NCI-H1092 (cell line): ENCODE measurements at regions not wholly inside any gene's neighbourhood (a gene's known extent, or its start where the extent isn't known, plus 50 kb on each side); places are given as distances from the start of the nearest gene placed in this dataset.
"Not testable (repeated sequence)": the region's sequence is repeated elsewhere in the genome, so short reads cannot be mapped to it uniquely, and the experiment has no call there.

ENCODE experiments used
- DNase-seq: peaks from one replicate; lab custom pipeline; 2025; lab: John Stamatoyannopoulos, UW

DNA sequence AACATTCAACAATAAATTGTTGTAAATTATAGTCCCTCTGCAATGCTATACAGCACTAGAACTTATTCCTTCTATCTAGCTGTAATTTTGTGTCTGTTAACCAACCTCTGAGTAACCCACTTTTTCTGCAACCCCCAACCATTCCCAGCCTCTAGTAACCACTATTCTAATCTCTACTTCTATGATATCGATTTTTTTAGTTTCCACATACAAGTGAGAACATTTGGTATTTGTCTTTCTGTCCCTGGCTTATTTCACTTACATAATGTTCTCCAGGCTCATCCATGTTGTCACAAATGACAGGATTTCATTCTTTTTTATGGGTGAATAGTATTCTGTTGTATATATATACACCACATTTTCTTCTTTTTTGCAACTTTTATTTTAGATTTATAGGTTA, 147.6 kb downstream of the MAIP1 start:
- no peak for DNase-seq

DNA sequence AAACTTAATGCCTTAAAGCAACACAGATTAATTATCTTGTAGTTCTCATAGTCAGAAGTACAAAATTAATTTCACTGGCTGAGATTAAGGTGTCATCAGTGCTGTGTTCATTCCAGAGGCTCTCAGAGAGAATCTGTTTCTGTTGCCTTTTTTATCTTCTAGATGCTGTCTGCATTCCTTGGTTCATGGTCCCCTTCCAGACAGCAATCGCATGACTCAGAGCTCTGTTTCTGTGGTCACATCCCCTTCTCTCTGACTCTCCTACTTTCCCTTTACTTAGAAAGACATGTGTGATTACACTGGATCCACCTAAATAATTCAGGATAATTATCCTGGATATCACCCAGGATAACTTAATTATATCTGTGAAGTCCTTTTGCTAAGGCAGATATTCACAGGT, 148.6 kb downstream of the MAIP1 start:
- DNase-seq, result no peak

DNA sequence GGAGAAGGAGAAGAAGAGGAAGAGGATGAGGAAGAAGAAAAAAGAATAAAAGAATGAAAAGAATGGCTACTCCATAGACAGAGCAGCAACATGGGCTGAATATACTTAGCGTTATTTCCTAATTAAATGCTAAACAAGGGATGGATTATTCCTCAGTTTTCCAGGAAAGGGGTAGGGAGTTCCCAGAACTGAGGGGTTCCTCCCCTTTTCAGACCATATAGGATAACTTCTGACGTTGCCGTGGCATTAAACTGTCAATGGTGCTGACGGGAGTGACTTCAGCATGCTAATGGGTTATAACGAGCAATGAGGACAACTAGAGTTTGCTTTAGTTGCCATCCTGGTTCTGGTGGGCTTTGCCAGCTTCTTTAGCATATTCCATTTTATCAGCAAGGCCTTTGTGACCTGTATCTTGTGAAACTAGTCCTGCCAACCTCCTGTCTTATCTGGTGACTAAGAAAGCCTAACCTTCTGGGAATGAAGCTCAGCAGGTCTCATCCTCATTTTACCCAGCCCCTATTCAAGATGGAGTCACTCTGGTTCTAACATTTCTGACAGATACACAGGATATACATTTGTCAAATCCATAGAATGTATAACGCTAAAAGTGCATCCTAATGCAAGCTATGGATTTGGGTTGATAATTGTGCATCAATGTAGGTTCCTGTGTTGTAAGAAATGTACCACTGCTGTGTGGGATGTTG, 152.3 kb downstream of the MAIP1 start:
- DNase-seq, result no peak

DNA sequence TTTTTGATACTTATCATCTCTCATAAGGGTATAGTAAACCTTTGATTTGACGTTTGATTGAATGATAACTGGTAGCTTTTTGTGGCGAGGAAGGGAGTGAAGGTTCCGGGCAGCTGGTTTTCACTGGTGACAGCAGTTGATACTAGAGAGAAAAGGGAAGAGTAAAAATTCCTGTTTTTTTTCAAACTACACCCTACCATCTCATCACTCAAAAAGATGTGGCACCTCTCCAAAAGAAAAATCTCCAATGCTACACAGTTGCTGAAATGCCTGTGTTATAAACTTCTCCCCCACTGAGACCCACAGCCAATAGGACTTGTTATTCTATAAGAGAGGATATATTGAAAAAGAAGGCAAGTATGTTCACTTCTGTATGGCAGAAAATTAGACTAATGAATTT, 154.0 kb downstream of the MAIP1 start:
- no peak for DNase-seq

DNA sequence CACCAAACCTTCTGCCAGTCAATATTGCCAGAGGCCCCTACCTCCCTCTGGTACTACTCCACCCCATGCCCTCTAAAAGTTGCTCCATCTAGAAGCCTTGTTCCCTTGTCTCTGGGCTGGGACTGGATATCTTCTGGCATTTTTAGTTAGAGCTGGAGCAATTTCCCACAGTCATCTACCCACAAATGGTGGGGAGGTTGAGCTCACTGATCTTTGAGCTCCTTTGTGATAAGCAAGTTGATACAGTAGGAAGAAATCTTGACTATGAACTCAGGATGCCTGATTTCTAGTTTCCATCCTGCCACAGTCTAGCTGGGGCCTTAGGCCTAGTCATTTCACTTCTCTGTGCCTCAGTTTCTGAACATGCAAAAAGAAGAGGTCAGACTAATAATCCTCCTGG, 155.0 kb downstream of the MAIP1 start:
- no peak for DNase-seq

DNA sequence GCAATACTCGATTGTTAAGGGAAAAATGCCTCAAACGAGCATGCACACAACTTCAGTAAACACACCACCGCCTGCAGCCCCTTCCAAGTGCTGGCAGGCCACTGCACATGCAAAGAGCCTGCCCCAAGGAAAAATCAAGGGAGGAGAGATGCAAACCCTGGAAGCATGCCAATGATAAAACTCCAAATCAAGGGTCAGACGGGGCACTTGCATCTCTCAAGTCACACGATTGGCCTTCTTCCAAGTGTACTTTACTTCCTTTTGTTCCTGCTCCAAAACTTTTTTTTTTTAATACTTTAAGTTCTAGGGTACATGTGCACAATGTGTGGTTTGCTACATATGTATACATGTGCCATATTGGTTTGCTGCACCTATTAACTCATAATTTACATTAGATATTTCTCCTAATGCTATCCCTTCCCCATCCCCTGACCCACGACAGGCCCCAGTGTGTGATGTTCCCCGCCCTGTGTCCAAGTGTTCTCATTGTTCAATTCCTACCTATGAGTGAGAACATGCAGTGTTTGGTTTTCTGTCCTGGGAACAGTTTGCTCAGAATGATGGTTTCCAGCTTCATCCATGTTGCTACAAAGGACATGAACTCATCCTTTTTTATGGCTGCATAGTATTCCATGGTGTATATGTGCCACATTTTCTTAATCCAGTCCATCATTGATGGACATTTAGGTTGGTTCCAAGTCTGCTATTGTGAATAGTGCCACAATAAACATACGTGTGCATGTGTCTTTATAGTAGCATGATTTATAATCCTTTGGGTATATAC, 157.8 kb downstream of the MAIP1 start:
- not testable (repeated sequence) for DNase-seq

DNA sequence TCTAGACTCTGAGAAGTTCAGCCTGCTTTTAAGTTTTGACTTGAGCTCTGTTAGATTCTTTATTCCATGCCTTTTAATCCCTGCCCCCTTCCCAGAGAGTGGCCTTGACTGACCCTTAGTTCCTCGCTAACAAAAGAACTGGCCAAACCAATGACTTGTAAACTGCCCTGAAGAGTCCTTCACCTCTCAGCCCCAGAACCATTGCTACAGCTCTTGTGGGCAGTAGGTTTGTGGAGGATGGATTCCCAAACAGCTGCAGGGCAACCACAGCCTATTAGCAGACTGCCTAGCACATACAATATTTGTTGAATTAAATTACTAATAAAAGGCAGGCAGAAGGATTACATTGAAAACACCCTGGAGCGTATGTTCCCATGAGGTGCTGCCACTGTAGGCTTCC, 163.9 kb downstream of the MAIP1 start:
- no peak for DNase-seq

DNA sequence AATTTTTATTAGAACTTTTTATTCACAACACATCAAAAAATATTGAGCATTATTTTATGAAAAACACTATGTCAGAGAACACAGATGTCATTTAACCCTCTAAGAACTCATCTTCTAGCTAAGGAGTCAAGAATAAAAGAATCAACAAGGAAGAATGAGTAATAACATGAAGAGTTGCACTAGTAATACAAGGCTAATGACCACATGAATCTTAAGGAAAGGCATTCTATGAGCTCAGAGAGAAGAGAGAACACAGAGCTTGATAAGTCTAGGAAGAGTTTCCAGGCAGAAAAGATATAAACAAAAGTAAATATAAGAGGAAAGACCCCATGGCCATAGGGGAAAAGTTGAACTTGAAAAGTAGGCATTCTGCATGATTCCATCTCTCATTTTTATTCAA, 166.5 kb downstream of the MAIP1 start:
- DNase-seq, result no peak

DNA sequence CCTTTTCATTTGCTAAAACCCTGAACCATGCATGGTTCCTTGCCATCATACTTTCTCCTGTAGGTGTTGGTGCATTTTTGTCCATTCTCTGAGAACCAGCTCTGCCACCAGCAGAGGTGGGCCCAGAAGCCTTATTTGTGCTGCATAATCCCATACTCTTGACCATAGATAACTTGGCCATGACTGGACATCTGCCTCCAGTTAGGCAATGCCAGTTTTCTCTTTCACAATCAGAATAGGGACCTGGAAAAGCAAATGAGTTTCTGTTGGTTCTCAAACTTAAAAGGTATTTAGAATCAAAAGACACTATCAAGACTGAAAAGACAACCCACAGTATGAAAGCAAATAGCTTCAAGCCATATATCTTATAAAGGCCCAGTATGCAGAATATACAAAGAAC, 167.3 kb downstream of the MAIP1 start:
- DNase-seq, result no peak

DNA sequence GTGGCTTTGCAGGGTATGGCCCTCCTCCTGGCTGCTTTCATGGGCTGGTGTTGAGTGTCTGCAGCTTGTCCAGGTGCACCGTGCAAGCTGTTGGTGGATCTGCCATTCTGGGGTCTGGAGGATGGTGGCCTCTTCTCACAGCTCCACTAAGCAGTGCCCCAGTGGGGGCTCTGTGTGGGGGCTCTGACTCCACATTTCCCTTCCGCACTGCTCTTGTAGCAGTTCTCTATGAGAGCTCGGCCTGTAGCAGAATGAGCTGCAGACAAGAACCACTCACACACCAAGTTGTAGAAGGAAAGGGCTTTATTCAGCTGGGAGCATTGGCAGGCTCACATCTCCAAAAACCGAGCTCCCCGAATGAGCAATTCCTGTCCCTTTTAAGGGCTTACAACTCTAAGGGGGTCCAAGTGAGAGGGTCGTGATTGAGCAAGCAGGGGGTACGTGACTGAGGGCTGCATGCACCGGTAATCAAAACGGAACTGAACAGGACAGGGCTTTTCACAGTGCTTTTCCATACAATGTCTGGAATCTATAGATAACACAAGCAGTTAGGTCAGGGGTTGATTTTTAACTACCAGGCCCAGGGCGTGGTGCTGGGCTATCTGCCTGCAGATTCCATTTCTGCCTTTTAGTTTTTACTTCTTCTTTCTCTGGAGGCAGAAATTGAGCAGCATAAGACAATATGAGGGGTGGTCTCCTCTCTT, 169.4 kb downstream of the MAIP1 start:
- DNase-seq, result not testable (repeated sequence)

DNA sequence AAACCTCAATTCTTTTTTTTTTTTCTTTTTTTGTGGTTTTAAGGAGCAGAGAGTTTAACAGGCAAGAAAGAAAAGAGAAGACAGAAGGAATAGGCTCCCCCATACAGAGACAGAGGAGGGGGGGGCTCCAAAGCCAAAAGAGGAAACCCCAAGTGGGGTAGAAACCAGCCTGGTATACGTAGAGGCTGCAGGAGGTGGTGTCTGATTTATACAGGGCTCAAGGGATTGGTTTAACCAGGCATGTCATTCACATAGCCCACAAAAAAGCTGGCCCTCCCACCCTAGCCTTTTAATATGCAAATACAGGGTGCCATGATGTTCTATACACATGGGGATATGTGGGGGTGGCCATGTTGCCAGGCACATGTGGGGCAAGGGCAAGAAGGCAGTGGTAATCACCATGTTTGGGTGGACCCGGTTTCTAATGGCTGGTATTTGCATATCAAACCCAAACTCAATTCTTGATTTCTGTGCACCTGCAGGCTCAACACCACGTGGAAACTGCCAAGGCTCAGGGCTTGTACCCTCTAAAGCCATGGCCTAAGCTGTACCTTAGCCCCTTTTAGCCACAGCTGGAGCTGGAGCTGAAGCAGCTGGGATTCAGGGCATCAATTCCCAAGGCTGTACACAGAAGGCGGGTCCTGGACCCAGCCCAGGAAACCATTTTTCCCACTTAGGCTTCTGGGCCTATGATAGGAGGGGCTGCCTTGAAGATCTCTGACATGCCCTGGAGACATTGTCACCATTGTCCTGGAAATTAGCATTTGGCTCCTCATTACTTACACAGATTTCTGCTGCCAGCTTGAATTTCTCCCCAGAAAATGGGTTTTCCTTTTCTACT, 170.3 kb downstream of the MAIP1 start:
- no peak for DNase-seq

DNA sequence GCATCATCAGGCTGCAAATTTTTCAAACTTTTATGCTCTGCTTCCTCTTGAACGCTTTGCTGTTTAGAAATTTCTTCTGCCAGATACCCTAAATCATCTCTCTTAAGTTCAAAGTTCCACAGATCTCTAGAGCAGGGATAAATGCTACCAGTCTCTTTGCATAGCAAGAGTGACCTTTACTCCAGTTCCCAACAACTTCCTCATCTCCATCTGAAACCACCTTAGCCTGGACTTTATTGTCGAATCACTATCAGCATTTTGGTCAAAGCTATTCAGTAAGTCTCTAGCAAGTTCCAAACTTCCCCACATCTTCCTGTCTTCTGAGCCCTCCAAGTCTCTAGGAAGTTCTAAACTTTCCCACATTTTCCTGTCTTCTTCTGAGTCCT, 170.9 kb downstream of the MAIP1 start:
- DNase-seq, result not testable (repeated sequence)

DNA sequence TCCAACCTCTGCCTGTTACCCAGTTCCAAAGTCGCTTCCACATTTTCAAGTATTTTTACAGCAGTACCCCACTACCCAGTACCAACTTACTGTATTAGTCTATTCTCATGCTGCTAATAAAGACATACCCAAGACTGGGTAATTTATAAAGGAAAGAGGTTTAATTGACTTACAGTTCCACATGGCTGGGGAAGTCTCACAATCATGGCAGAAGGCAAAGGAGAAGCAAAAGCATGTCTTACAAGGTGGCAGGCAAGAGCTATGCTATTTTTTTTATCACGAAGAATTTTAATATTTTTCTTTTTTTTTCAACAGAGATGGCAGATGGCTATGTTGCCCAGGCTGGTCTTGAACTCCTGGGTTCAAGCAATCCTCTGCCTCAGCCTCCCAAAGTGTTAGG, 171.3 kb downstream of the MAIP1 start:
- not testable (repeated sequence) for DNase-seq

DNA sequence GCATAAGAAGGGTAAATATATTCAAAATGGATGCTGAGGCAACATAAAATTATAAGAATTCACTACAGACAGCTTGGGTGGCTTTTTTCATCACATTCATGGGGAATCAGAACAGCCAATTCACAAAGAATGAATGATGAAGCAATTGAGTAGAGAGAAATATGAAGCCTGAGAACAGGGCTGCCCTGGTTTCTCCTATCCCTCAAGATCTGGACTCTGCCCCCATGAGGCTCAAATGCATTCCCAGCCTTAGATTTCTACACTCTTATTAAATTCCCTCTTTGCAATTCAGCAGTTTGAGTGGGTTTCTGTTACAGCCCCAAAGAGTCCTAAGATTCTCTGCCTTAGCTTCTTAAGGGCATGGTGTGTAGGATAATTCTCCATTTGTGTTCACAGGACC, 172.5 kb downstream of the MAIP1 start:
- DNase-seq, result no peak

DNA sequence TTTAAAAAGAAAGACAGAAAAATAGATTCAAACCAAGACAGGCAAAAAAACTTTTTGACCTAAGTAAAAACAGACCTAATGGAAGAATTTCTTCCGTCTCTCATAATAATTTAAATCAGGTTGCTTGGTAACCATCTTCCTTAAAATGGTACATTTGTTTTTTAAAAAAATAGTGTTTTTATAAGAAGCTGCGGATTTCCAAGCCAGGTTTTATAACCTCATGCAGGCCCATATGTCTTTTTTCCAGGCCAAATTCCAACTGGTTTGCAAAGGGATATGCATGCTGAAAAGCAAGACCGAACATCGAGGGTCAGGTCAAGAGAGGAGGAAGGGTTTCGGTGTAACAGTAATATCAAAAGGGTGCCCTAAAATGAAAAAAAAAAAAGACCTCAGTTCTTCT, 172.9 kb downstream of the MAIP1 start:
- no peak for DNase-seq

DNA sequence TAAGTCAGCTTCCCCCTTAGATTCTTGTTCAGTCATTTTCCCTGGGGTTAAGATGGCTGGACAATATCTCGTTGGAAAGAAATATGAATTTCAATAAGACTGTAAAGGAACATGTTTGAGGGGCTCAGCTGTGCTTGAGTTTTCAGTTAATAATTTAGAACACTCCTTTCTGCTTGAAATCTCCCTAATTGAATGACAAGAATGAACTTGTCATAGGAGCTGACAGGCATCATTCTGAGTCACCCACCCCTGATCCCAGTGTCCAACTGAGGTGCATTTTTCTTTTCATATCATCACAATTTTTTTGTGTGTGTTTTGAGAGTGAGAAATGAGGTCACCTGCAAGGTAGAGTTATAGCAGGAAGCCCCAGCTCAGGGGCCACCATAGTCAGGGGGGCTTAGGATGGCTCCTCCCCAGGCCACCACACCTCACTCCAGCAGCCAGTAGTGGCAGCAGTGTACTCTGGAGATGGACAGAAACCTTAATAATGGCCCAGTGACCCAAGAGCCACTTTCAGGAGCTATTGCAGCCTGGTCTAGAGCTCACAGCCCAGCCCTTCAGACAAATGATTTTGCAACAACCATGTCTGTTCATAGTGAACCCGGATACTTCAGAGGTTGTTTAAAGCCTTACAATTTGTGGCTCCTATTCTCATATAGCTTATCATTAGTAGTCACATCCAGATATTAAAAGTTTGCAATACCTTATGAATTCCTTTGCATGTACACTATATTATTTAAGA, 174.5 kb downstream of the MAIP1 start:
- no peak for DNase-seq

DNA sequence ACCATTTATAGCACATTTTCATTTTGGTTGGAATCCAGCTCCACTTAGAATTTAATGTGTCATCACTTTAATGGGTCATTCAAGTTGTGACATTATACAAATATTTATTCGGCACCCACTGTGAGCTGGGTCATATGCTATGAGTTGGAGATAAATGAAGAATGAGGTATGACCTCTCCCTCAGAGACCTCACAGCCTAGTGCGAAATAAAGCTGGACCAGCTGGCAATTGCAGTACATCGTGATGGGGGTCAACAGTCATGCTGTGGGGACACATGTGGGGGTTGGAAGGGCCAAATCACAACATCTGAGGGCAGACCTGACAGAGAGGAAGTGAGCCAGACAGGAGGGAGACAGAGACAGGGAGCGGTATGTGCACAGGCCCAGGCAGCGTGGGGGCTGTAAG, 175.4 kb downstream of the MAIP1 start:
- no peak for DNase-seq

DNA sequence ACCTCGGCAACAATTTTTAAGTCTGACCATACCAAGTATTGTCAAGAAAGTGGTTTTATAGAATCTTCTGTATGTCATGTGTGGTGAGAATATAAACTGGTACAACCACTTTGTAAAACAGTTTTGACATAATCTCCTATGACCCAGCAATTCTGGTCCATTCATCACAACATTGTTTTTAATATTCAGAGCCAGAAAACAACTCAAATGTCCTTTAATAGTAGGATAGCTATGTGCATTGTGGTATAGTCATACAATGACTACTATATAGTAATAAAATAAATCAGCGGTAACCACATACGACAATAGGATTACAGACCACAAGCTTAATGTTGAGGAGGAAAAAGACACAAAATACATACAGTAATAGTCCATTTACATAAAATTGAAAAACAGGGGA, 175.2 kb upstream of the SPATS2L start:
- no peak for DNase-seq

DNA sequence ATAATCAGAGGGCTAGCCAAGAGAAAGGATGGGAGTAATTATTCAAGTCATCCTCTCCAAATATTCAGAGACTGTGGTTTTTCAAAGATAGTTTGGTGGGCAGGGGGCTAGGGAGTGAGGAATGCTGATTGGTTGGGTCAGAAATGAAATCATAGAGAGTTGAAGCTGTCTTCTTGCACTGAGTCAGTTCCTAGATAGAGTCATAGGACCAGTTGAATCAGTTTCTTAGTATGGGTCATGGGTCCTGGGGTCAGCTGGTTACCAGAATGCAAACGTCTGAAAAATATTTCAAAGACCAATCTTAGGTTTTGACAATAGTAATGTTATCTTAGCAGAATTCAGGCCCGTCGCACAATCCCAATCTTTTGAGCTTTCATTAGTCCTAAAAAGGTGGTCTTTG, 171.4 kb upstream of the SPATS2L start:
- DNase-seq, result no peak

DNA sequence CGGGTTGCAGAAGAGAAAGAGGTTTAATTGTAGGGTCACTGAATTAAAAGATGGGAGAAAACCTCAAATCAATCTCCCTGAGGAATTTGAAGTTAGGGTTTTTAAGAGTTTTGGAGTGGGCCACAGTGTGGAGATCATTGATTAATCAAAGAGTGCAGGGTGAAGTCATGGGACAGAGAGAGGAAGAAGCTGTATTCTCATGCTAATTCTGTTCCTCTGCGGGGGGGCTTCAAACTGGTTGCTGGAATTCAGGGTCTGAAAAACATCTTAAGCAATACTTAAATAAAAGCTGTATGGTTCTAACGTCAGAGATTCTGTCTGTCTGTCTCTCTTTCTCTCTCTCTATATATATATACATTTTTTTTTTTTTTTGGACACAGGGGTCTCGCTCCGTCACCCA, 169.8 kb upstream of the SPATS2L start:
- DNase-seq, result no peak

DNA sequence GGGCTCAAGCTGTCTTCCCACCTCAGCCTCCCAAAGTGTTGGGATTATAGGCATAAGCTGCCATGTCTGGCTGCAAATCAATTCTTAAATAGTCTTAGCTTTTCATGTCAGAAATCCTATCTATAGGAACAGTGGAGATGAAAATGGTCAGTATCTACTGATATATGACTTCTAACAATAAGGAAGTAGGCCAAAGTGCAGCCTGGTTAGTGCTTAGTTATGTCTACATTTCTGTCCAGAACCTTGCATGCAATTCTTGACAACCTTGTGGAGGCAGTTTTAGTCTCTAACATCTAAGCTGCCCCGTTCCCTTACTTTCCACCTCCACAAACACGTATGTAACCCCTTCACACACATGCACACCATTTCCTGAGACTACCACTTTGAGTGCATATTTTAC, 169.2 kb upstream of the SPATS2L start:
- no peak for DNase-seq

DNA sequence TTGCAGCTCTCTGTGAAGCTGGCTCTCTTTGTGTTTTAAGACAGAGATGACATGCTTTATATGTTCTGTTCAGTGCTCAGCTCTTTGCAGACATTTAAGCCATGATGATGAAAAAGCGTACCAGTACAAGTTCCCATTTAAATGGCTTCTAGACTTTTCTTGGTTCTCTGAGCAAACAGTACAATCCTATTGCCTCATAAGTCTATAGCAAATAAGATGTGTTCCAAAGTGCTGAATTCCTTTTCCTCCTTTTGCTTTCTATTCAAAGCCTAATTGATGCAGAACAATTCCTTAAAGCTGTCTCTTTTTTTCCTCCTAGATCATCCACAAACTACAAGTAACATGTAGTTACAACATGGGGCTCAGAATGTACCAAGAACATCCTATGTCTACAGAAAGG, 168.8 kb upstream of the SPATS2L start:
- no peak for DNase-seq
